ENCODE measurements at regions not wholly inside any gene's neighbourhood (a gene's known extent, or its start where the extent isn't known, plus 50 kb on each side); places are given as distances from the start of the nearest gene placed in this dataset.

DNA sequence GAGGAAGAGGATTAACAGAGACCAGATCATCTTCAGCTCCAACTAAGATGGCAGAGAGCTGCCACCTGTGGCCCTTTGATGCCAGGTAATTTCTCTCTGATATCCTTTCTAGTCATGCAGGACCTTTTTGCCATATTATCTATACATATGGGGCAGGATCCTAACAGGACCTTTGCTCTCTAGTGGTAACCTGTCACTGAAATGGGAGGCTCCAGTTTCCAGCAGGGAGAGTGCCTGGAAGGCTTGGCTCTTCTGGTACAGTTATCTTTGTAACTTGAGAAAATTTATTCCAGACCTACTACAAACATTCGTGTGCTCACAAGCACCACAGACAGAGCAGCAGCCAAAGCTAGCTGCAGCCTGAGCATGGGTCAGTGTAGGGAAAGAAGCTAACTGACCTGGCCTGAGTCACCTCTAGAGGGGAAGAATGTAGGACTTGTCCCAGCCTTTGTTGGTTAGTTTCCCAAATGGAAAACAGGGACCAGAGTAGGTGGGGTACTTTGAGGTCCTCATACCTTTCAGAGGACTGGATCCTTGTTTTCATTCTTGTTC lies 86.5 kb upstream of the MACF1 start:
- Histone ChIP-seq H3K27me3 (ENCODE audit: insufficient read depth, low read length) (no peaks in the 10 kb centered on the region), H3K36me3 (ENCODE audit: insufficient read depth, low read length) (peaks cover 3% of the 10 kb centered on the region), H4K20me1 (ENCODE audit: insufficient read depth, low read length) (peaks cover 70% of the 10 kb centered on the region), H3K4me2 (ENCODE audit: insufficient read depth, low read length) (no peak overlapping the region), H2AFZ (ENCODE audit: low read length) (no peak overlapping the region), H3K4me3 (ENCODE audit: insufficient read depth, low read length) (no peak overlapping the region), H3K27ac (ENCODE audit: low read depth, low read length) (no peak overlapping the region), H3K9me3 (ENCODE audit: low read depth, low read length) (no peaks in the 10 kb centered on the region), H3K79me2 (ENCODE audit: insufficient read depth, low read length) (peaks cover 98% of the 10 kb centered on the region), H3K4me1 (ENCODE audit: insufficient read depth, low read length) (peaks cover 32% of the 10 kb centered on the region)
- TF ChIP-seq, protein P1, sequence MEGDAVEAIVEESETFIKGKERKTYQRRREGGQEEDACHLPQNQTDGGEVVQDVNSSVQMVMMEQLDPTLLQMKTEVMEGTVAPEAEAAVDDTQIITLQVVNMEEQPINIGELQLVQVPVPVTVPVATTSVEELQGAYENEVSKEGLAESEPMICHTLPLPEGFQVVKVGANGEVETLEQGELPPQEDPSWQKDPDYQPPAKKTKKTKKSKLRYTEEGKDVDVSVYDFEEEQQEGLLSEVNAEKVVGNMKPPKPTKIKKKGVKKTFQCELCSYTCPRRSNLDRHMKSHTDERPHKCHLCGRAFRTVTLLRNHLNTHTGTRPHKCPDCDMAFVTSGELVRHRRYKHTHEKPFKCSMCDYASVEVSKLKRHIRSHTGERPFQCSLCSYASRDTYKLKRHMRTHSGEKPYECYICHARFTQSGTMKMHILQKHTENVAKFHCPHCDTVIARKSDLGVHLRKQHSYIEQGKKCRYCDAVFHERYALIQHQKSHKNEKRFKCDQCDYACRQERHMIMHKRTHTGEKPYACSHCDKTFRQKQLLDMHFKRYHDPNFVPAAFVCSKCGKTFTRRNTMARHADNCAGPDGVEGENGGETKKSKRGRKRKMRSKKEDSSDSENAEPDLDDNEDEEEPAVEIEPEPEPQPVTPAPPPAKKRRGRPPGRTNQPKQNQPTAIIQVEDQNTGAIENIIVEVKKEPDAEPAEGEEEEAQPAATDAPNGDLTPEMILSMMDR (IDR thresholded peaks at IDR 0.05; ENCODE audit: extremely low read depth, low read depth, low read length): no peak
- DNase-seq (ENCODE audit: insufficient read length, low spot score, missing footprints): no peak

DNA sequence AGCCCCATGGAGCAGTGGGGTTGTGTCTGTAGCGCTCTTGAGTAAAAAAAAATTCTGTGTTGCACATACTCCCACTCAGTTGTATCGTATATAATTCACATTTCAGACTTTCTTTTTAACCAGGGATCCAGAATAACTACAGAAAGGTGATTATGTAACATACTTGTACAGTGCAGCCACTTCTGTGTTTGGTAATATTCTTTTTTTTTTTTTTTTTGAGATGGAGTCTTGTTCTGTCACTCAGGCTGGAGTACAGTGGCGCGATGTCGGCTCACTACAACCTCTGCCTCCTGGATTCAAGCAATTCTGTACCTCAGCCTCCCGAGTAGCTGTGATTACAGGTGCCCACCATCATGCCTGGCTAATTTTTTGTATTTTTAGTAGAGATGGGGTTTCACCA lies 82.4 kb upstream of the MACF1 start:
- H3K79me2 ChIP-seq (ENCODE audit: insufficient read depth, low read length): peaks cover 84% of the 10 kb centered on the region
- H3K4me2 ChIP-seq (ENCODE audit: insufficient read depth, low read length): no peak overlapping the region
- H3K36me3 ChIP-seq (ENCODE audit: insufficient read depth, low read length): peaks cover 10% of the 10 kb centered on the region
- no peaks in the 10 kb centered on the region for H3K27me3 ChIP-seq (ENCODE audit: insufficient read depth, low read length)
- no peak overlapping the region for H3K27ac ChIP-seq (ENCODE audit: low read depth, low read length)
- H3K4me3 ChIP-seq (ENCODE audit: insufficient read depth, low read length): no peak overlapping the region
- no peak overlapping the region for H2AFZ ChIP-seq (ENCODE audit: low read length)
- H3K9me3 ChIP-seq (ENCODE audit: low read depth, low read length): no peaks in the 10 kb centered on the region
- H4K20me1 ChIP-seq (ENCODE audit: insufficient read depth, low read length): peaks cover 44% of the 10 kb centered on the region
- peaks cover 9% of the 10 kb centered on the region for H3K4me1 ChIP-seq (ENCODE audit: insufficient read depth, low read length)
- DNase-seq (ENCODE audit: insufficient read length, low spot score, missing footprints): no peak
- TF ChIP-seq, protein P1 (IDR thresholded peaks at IDR 0.05; ENCODE audit: extremely low read depth, low read depth, low read length): no peak

DNA sequence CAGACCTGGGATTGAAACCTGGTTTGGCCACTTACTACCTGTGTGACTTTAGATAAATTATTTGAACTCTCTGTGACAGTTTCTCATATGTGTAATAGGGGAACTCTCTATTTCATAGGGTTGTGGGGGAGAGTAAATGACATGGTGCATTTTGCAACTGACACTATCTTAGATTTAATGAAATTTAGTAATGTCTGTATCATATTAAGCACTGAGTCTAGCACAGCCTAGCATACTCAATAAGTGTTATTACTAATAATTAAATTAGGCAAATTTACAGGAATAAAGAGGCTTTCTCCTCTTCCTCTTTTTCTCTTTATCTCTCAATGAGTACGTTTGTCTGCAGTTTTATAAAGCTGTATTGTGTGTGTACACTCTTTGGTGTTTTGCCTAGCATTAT lies 80.2 kb upstream of the MACF1 start:
- H2AFZ ChIP-seq (ENCODE audit: low read length): no peak overlapping the region
- no peak overlapping the region for H3K4me3 ChIP-seq (ENCODE audit: insufficient read depth, low read length)
- TF ChIP-seq, protein P1 (IDR thresholded peaks at IDR 0.05; ENCODE audit: extremely low read depth, low read depth, low read length): no peak
- DNase-seq (ENCODE audit: insufficient read length, low spot score, missing footprints): no peak
- no peaks in the 10 kb centered on the region for H3K27me3 ChIP-seq (ENCODE audit: insufficient read depth, low read length)
- peaks cover 10% of the 10 kb centered on the region for H3K36me3 ChIP-seq (ENCODE audit: insufficient read depth, low read length)
- H4K20me1 ChIP-seq (ENCODE audit: insufficient read depth, low read length): peaks cover 34% of the 10 kb centered on the region
- H3K4me2 ChIP-seq (ENCODE audit: insufficient read depth, low read length): no peak overlapping the region
- H3K4me1 ChIP-seq (ENCODE audit: insufficient read depth, low read length): peaks cover 11% of the 10 kb centered on the region
- H3K9me3 ChIP-seq (ENCODE audit: low read depth, low read length): no peaks in the 10 kb centered on the region
- peaks cover 82% of the 10 kb centered on the region for H3K79me2 ChIP-seq (ENCODE audit: insufficient read depth, low read length)
- H3K27ac ChIP-seq (ENCODE audit: low read depth, low read length): no peak overlapping the region

DNA sequence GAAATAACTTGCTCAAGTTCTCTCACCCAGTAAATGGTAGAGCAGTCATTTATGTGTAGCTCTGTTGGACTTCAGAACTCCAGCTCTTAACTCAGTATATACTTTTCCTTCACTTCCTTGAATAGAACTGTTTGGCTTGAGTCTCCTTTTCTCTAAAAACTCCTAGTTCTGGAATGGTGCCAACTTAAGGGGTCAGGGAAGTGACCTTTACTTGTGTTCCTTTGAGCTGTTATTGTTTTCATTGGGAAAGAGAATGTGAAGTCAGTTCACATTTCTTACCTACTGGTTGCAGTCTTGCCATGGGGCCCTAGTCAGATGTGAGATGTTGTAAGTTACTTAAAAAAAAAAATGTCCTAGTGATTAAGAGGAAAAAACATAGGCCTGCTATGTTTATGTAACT lies 77.0 kb upstream of the MACF1 start:
- Histone ChIP-seq H3K27me3 (ENCODE audit: insufficient read depth, low read length) (no peaks in the 10 kb centered on the region), H3K79me2 (ENCODE audit: insufficient read depth, low read length) (peaks cover 67% of the 10 kb centered on the region), H3K9me3 (ENCODE audit: low read depth, low read length) (no peaks in the 10 kb centered on the region), H3K4me2 (ENCODE audit: insufficient read depth, low read length) (no peak overlapping the region), H3K4me3 (ENCODE audit: insufficient read depth, low read length) (no peak overlapping the region), H4K20me1 (ENCODE audit: insufficient read depth, low read length) (peaks cover 20% of the 10 kb centered on the region), H3K4me1 (ENCODE audit: insufficient read depth, low read length) (peaks cover 33% of the 10 kb centered on the region), H3K27ac (ENCODE audit: low read depth, low read length) (no peak overlapping the region), H3K36me3 (ENCODE audit: insufficient read depth, low read length) (peaks cover 9% of the 10 kb centered on the region), H2AFZ (ENCODE audit: low read length) (no peak overlapping the region)
- DNase-seq (ENCODE audit: insufficient read length, low spot score, missing footprints): no peak
- TF ChIP-seq, protein P1 (IDR thresholded peaks at IDR 0.05; ENCODE audit: extremely low read depth, low read depth, low read length): no peak
